ENCODE measurements at regions not wholly inside any gene's neighbourhood (a gene's known extent, or its start where the extent isn't known, plus 50 kb on each side); places are given as distances from the start of the nearest gene placed in this dataset.

GRCh38 chr12:88801227-88802095 is 221.2 kb upstream of the KITLG start:
- ATAC-seq (ENCODE audit: insufficient number of reproducible peaks, low FRiP score, low read depth) (no peak), DNase-seq (ENCODE audit: low spot score) (no peak)
- no peaks in the 10 kb centered on the region for H3K36me3 ChIP-seq
- no peaks in the 10 kb centered on the region for H3K4me1 ChIP-seq (ENCODE audit: control insufficient read depth in 1 of 2, low read depth in 2 of 2)
- no peak for TF ChIP-seq CTCF (IDR thresholded peaks at IDR 0.05)
- no peak overlapping the region for H3K27ac ChIP-seq
- no peaks in the 10 kb centered on the region for H3K27me3 ChIP-seq (replicated peaks; ENCODE audit: insufficient read depth)
- H3K9me3 ChIP-seq = no peaks in the 10 kb centered on the region
- H3K4me3 ChIP-seq = no peak overlapping the region

GRCh38 chr12:88793096-88793495 is 212.8 kb upstream of the KITLG start:
- DNase-seq (ENCODE audit: low spot score) (no peak), ATAC-seq (ENCODE audit: insufficient number of reproducible peaks, low FRiP score, low read depth) (no peak)
- Histone ChIP-seq H3K36me3 (no peaks in the 10 kb centered on the region), H3K9me3 (no peaks in the 10 kb centered on the region), H3K27me3 (replicated peaks; ENCODE audit: insufficient read depth) (no peaks in the 10 kb centered on the region), H3K4me1 (ENCODE audit: control insufficient read depth in 1 of 2, low read depth in 2 of 2) (no peaks in the 10 kb centered on the region), H3K4me3 (no peak overlapping the region), H3K27ac (no peak overlapping the region)
- no peak for TF ChIP-seq CTCF (IDR thresholded peaks at IDR 0.05)

GRCh38 chr12:88790231-88790630 is 210.0 kb upstream of the KITLG start:
- DNase-seq (ENCODE audit: low spot score) (no peak), ATAC-seq (ENCODE audit: insufficient number of reproducible peaks, low FRiP score, low read depth) (no peak)
- Histone ChIP-seq H3K9me3 (no peaks in the 10 kb centered on the region), H3K27ac (no peak overlapping the region), H3K36me3 (no peaks in the 10 kb centered on the region), H3K4me3 (no peak overlapping the region), H3K27me3 (replicated peaks; ENCODE audit: insufficient read depth) (no peaks in the 10 kb centered on the region), H3K4me1 (ENCODE audit: control insufficient read depth in 1 of 2, low read depth in 2 of 2) (no peaks in the 10 kb centered on the region)
- no peak for TF ChIP-seq CTCF (IDR thresholded peaks at IDR 0.05)

- no peaks in the 10 kb centered on the region for H3K36me3 ChIP-seq
- no peaks in the 10 kb centered on the region for H3K27me3 ChIP-seq (replicated peaks; ENCODE audit: insufficient read depth)
- DNase-seq (ENCODE audit: low spot score) (no peak), ATAC-seq (ENCODE audit: insufficient number of reproducible peaks, low FRiP score, low read depth) (no peak)
- no peaks in the 10 kb centered on the region for H3K9me3 ChIP-seq
- TF ChIP-seq CTCF (IDR thresholded peaks at IDR 0.05) = no peak
- no peak overlapping the region for H3K27ac ChIP-seq
- H3K4me1 ChIP-seq (ENCODE audit: control insufficient read depth in 1 of 2, low read depth in 2 of 2) = no peaks in the 10 kb centered on the region
- H3K4me3 ChIP-seq = no peak overlapping the region
Measured at GRCh38 chr12:88784166-88784565, 203.9 kb upstream of the KITLG start.

- Histone ChIP-seq H3K27me3 (replicated peaks; ENCODE audit: insufficient read depth) (no peaks in the 10 kb centered on the region), H3K4me3 (no peak overlapping the region), H3K9me3 (no peaks in the 10 kb centered on the region), H3K36me3 (no peaks in the 10 kb centered on the region), H3K27ac (no peak overlapping the region), H3K4me1 (ENCODE audit: control insufficient read depth in 1 of 2, low read depth in 2 of 2) (no peaks in the 10 kb centered on the region)
- no peak for DNase-seq (ENCODE audit: low spot score)
- no peak for ATAC-seq (ENCODE audit: insufficient number of reproducible peaks, low FRiP score, low read depth)
- TF ChIP-seq CTCF (IDR thresholded peaks at IDR 0.05) = no peak
Measured at GRCh38 chr12:88782351-88782750, 202.1 kb upstream of the KITLG start.

All from thoracic aorta (tissue), 2 donors.